DMS53 (cell line): ENCODE measurements at regions not wholly inside any gene's neighbourhood (a gene's known extent, or its start where the extent isn't known, plus 50 kb on each side); places are given as distances from the start of the nearest gene placed in this dataset.

Experiments used
- DNase-seq: peaks from one replicate; lab custom pipeline; 2025; lab: John Stamatoyannopoulos, UW

GRCh38 chr18:42268186-42268725, 313.2 kb downstream of the PIK3C3 start:
- DNase-seq, result peak; percentile 24

DNA sequence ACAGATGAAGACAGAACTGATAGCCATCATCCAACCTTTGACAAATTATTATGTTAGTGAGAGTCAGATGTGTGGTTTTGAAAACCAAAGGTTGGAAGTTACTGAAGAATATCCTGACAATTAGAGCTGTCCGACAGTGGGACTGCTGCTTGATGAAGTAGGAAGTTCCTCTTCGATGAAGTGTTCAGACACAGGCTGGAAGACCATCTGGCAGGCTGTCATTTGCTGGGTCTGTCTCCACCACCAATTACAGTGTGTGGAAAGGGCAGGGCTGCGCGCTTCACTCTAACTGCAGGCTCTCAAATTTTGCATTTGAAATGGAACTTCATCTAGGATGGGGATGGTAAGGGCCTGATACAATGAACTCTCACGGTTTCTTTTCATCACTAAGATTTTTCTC, 313.8 kb downstream of the PIK3C3 start:
- peak; percentile 24 for DNase-seq

DNA sequence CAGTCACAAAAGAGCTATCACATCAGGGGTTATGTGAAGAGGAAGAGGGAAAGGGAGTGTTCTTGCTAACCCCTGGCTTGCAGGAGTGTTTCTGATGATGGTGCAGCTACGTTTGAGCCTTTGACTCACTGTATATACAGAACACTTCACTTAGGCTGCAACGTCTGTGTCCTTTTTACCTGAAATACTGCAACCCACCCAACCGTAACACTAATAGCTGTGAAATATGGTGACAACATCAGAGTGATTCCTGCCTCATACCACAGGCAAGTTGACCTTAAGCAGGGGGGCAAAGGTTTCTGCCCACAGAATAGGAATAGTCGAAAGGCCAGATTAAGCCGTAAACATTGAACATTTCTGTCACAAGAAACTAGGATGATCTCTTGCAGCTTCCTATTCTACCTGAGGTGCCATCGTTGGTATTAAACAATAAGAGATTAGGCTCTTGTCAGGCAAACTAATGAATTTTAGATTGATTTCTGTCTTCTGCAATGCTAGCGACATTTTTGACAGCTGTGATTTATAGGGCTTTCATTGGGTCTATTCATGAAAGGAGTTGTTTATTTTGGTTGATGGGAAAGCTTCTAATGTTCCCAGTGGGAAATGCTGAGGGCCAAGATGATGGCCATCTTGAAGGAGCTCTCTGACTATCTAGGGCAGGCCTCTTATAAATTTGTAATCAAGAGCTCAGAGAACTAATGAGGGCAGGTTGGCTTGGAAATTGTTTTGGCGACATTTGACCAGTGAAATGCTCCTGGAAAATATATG, 316.8 kb downstream of the PIK3C3 start:
- peak; percentile 30 for DNase-seq

GRCh38 chr18:42274488-42275137, 319.6 kb downstream of the PIK3C3 start:
- DNase-seq, result peak; percentile 61

GRCh38 chr18:42275138-42275535, 320.1 kb downstream of the PIK3C3 start:
- no peak for DNase-seq

GRCh38 chr18:42275949-42276730, 321.1 kb downstream of the PIK3C3 start:
- no peak for DNase-seq

DNA sequence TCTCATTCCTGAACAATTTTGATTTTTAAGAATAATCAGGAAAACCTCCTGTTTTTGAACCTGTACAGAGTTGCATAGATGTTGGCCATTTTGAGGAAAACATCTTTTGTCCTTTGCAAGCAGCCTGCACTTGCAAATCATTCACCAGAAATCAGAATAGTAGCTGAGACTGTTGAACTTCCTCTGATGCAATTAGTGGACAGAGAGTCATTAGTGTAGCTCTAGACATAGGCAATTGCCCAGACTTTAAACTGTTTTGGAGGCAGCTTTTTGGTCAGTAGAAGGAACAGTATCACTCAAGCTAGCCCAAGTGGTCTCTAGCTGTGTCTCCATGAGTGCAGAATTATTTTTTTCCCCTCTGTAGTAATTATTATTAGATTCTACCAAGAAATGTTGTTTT, 326.1 kb downstream of the PIK3C3 start:
- no peak for DNase-seq

GRCh38 chr18:42281851-42282250, 326.8 kb downstream of the PIK3C3 start:
- DNase-seq, result no peak

- DNase-seq, result no peak
Observed at GRCh38 chr18:42287047-42287446, 332.0 kb downstream of the PIK3C3 start.

GRCh38 chr18:42288129-42288528, 333.1 kb downstream of the PIK3C3 start:
- DNase-seq, result no peak

- DNase-seq, result no peak
Observed at GRCh38 chr18:42289526-42289925, 334.5 kb downstream of the PIK3C3 start.

DNA sequence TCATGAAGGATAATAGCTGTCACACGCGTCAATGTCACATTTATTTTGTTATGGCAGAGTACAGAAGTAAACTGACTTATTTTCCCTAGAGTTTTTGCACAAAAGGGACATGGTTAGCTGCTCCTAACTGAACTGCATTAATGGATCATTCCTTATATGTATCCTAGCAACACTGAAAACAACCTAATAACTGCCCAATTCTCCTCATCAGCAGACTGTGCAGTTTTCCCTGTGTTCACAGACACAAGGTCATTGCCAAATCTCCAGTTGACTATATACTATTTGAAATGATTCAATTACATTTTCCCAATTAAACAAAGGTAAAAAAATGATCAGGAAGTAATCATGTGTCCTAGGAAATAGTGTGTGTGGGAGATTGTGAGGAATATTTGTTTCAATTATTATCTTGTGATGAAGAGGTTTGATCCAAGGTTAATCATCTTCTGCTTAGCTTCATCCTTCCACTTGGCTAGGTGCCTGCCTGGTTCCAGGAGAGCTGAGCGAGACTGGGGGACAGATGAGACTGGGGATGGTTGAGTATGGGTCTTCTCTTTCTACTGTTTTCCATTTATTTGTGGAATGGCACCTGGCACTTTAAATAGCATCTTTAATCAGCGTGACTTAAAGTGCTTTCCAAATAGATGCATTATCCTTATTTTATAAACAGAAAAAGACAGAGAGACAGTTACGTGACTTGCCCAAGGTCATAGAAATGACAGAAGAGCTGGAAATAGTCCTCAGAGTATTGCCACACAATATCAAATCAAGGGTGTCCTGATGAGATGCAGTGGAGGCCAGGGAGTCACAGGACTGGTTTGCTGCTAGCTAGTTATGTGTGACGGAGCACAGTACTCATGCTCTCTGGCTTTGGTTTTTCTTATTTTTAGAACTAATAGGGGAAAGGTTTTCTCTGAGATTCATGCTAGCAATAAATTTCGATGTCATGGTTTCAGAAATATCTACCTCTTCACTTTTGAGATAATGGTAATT, 335.6 kb downstream of the PIK3C3 start:
- no peak for DNase-seq

GRCh38 chr18:42292654-42293053, 337.6 kb downstream of the PIK3C3 start:
- DNase-seq, result no peak

DNA sequence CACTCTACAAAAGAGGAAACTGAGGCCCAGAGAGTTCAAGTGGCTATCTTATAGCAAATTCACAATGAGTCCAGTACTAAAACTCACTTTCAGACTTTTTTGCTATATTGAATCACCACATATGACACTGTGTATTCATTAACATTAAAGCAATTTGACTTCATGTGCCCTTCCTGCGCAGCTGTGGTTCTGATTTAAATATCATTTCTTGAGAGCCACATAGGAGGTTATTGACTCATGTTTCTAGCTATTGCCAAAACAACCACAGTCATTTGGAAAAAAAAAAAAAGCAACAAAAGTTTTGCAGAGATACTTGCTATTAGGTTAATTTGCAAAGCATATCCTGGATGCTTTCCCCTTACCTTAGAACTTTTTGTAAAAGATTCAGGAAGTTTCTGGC, 341.2 kb downstream of the PIK3C3 start:
- no peak for DNase-seq

GRCh38 chr18:42296723-42297122, 341.7 kb downstream of the PIK3C3 start:
- no peak for DNase-seq

DNA sequence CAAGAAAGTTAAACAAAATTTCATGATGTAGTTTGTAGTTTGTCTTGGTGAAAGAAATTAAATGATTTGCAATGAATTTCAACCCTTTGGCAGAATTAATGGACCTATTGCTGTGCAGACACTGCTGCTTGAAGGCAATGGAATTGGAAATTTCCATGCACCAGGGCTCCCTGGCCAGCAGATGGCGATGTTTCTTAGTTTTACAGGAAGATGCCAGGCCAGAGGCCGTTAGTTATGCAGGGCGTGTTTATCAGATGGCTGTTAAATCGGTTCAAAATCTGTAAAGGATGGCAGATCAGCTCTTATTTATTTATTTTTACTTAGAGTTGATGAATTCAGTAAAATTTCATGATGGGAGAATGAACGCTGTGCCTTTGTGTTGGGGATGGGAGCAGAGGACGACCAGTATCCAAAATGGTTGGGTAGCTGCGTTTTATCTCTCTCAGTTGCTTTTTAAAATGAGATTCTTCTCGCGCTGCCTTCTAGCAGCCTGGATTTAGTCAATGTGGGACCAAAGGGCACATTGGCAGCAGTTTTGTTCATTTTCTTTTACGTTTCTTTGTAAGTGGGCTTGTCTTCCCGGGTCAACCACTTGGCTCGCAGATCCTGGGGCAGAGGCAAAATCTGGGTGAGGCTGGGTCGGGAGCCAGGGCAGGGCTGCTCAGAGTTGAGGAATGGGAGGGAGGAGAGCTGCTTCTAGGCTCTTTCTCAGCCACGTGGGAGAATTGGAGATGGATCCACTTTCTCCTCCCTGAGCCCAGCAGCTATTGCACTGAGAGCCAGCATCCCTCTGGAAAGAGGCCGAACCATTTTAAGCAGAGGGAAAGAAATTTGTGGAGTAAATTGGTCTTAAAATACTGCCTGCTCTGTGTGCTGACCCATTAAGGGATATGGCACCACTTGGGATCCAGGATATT, 344.0 kb downstream of the PIK3C3 start:
- peak; percentile 89 for DNase-seq

DNA sequence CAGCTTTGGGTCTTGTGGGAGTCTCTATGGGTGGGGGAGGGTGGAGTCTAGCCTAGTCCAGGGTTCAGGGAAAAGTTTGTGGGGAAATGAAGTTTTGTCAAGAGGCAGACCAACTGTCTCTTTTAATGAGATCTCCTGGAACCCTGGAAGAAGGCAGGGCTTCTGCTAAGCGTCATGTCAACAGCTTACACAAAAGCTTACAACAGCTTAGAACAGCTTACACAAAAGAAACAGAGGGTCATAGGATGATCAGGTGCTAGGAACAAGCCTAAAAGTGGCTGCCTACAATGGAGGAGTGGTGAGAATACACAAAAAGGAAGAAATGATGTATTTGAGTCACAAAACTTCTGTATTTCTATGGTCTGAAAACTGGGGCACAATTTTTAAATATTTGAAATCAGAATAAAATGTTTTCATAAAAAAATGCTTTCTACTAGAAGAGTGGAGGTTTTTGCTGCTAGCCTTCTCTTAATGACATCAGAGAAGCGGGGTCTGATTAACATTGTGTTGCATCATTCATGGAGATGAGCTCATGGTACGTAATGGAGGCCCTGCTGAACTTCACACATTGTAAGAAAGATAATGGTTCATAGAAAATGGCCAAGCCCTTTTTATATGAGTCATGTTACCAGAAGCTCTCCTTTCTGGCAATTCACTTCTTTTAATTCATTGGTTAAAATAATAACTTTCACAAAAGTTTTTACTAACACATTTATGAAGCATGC, 351.0 kb downstream of the PIK3C3 start:
- DNase-seq, result peak; percentile 10

DNA sequence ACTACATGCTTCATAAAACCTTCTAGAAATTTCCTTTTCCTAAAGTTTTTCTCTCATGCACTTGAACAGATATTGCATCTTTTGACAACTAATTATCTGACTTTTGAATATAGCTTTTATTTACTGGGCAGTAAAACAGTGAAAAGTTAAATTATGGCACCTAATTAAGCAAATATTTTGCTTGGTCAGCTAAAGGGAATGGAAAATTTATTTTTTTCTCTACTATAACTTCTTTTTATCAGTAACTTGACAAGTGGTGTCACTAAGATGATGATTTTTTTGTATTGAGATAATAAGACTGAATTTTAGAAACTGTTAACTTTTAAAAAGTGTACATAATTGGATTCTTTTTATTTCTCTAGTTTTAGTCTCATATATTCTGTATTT, 351.6 kb downstream of the PIK3C3 start:
- no peak for DNase-seq

DNA sequence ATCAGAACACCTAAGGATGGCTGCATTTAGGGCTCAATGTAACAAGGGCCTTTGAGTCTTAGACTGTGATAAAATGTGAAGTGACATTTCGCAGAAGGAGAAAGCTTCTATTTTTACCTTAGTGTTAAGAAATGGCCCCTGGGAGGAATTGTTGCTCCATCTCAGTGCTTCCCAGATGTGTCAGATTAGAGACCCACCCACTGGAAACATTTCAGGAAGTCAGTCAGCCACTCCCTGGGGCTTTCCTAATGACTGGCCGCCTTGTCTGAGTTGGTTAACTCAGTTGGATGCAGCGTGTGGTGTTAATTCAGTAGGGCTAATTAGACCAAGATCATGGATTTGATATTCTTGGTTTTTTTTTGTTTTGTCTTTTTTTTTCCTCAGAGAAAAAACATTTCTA, 355.9 kb downstream of the PIK3C3 start:
- DNase-seq, result no peak

- DNase-seq, result no peak
Observed at GRCh38 chr18:42326752-42327151, 371.7 kb downstream of the PIK3C3 start.
